T-cell (primary cell): ENCODE measurements at regions not wholly inside any gene's neighbourhood (a gene's known extent, or its start where the extent isn't known, plus 50 kb on each side); places are given as distances from the start of the nearest gene placed in this dataset.
"Not testable (repeated sequence)": the region's sequence is repeated elsewhere in the genome, so short reads cannot be mapped to it uniquely, and the experiment has no call there.

Source experiments
- ATAC-seq, 4 experiments: fragments of 200-7000 bp in 3 of 4; fragments of 150-1000 bp in 1 of 4; cut with Tn5 transposase; replicated peaks in 1 of 4; 1 replicate in 3 of 4; 2 replicates in 1 of 4; pipeline ENCODE4 v1.10.0; 2021; ENCODE audit warnings: moderate library complexity in 3 of 4, mild to moderate bottlenecking in 2 of 4, moderate number of reproducible peaks in 1 of 4
- CTCF ChIA-PET, 2 donors: fragments of 300-600 bp; sonication (Branson Sonifier 250); formaldehyde crosslinking; loops; one replicate each; lab custom pipeline; 2022; ENCODE audit warnings: antibody characterized with exemption in 2 of 2; lab: Charles Lee
- POLR2A ChIA-PET, 2 donors: fragments of 300-600 bp; sonication (Branson Sonifier 250); formaldehyde crosslinking; loops; one replicate each; lab custom pipeline; 2022; ENCODE audit warnings: antibody characterized with exemption in 2 of 2; lab: Charles Lee
- DNase-seq, 35 experiments: peaks; one replicate each; pipeline versions ENCODE4 v3.0.0 to v3.0.0-alpha.2; 2013 to 2023
- H3K27ac ChIP-seq: one replicate; pipeline ENCODE4 v1.5.1; 2013; ENCODE audit warnings: low read length
- H3K27me3 ChIP-seq, 2 experiments: replicated peaks in 1 of 2; 1 replicate in 1 of 2; 2 replicates in 1 of 2; pipeline versions ENCODE4 v1.6.1 to v1.7.0; 2013; ENCODE audit warnings: low read length in 1 of 2, mixed read lengths in 1 of 2; ENCODE audit not compliant: control insufficient read depth in 2 of 2, insufficient read depth in 2 of 2; ENCODE audit errors: extremely low read depth in 1 of 2
- H3K36me3 ChIP-seq, 2 donors: 1 replicate in 1 of 2; 2 replicates in 1 of 2; pipeline versions ENCODE4 v1.6.1 to v1.7.0; 2013; ENCODE audit warnings: low read length in 1 of 2; ENCODE audit not compliant: control insufficient read depth in 2 of 2, insufficient read depth in 1 of 2; ENCODE audit errors: extremely low read depth in 1 of 2
- H3K4me1 ChIP-seq, 2 experiments: 1 replicate in 1 of 2; 2 replicates in 1 of 2; pipeline versions ENCODE4 v1.6.1 to v1.7.0; 2013; ENCODE audit warnings: low read length in 2 of 2, mixed read lengths in 1 of 2; ENCODE audit not compliant: insufficient read depth in 2 of 2, control insufficient read depth in 1 of 2; ENCODE audit errors: extremely low read depth in 1 of 2
- H3K4me3 ChIP-seq, 2 donors: 1 replicate in 1 of 2; 2 replicates in 1 of 2; pipeline versions ENCODE4 v1.5.1 to v1.7.0; 2013; ENCODE audit warnings: mild to moderate bottlenecking in 2 of 2, low read length in 1 of 2, moderate library complexity in 1 of 2; ENCODE audit not compliant: control insufficient read depth in 1 of 2; ENCODE audit errors: extremely low read depth in 1 of 2
- H3K9me3 ChIP-seq: 2 replicates; pipeline ENCODE4 v1.7.0; 2013
- H3K27ac Mint-ChIP-seq, 2 donors: one replicate each; pipeline ENCODE4 v1.8.0; 2020 to 2021; ENCODE audit warnings: mild to moderate bottlenecking in 2 of 2, mixed read lengths in 2 of 2
- H3K27me3 Mint-ChIP-seq, 2 donors: one replicate each; pipeline ENCODE4 v1.8.0; 2021 to 2022; ENCODE audit warnings: mixed read lengths in 2 of 2
- H3K36me3 Mint-ChIP-seq: one replicate; pipeline ENCODE4 v1.8.0; 2021; ENCODE audit warnings: mixed read lengths
- H3K4me1 Mint-ChIP-seq, 3 donors: one replicate each; pipeline ENCODE4 v1.8.0; 2020 to 2022; ENCODE audit warnings: mixed read lengths in 3 of 3, mild to moderate bottlenecking in 1 of 3
- H3K4me3 Mint-ChIP-seq, 3 donors: one replicate each; pipeline ENCODE4 v1.8.0; 2020 to 2022; ENCODE audit warnings: mild to moderate bottlenecking in 3 of 3, mixed read lengths in 3 of 3, moderate library complexity in 3 of 3
- H3K9me3 Mint-ChIP-seq, 3 donors: one replicate each; pipeline ENCODE4 v1.8.0; 2020 to 2022; ENCODE audit warnings: mixed read lengths in 3 of 3
- WGBS: methylation state at CpG from one replicate; pipeline ENCODE4 v1.1.5; 2013; ENCODE audit warnings: missing lambda C conversion rate; ENCODE audit not compliant: insufficient coverage; 5-methylcytosine and 5-hydroxymethylcytosine counted together

DNA sequence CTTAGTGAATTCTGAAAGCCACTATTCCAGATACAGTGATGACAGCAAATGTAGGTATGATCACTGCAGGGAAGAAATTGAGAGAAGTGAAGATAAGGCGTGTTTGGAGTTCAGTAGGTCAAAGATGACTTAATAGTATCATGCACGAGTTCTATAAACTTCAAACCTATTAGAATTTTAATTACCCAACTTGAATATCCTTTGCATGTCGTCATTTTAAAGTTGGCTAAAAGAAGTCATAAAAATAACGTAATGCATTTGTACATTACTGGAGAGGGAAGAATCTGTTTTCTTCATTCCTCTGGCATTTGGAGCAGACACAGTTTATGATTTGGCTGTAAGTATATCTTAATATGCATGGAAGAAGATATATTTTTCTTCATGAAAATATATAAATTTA lies 68.6 kb upstream of the MXRA5 start:
- ChIA-PET POLR2A (no interaction called here), CTCF (no interaction called here)
- no peaks in the 10 kb centered on the region for H3K4me1 ChIP-seq
- no peak overlapping the region for H3K27ac ChIP-seq
- H3K4me3 Mint-ChIP-seq = no peak overlapping the region
- H3K9me3 ChIP-seq = no peaks in the 10 kb centered on the region
- peaks cover 0 to 3% of the 10 kb centered on the region in 2 experiments for H3K27me3 ChIP-seq
- peaks cover 0 to 7% of the 10 kb centered on the region in 2 donors for H3K27me3 Mint-ChIP-seq
- H3K36me3 ChIP-seq = no peaks in the 10 kb centered on the region
- ATAC-seq (no peak), DNase-seq (no peak)
- no peaks in the 10 kb centered on the region for H3K4me1 Mint-ChIP-seq
- H3K9me3 Mint-ChIP-seq = peaks cover 0 to 14% (median 5%) of the 10 kb centered on the region in 3 donors
- H3K36me3 Mint-ChIP-seq = no peaks in the 10 kb centered on the region
- H3K4me3 ChIP-seq = no peak overlapping the region
- WGBS = no CpG with 5 or more reads among the region's 4 CpGs
- H3K27ac Mint-ChIP-seq = no peak overlapping the region

GRCh38 chrX:3411626-3412025 lies 65.2 kb upstream of the MXRA5 start:
- peaks cover 0 to 14% (median 0%) of the 10 kb centered on the region in 3 donors for H3K9me3 Mint-ChIP-seq
- H3K4me1 ChIP-seq, H3K4me3 Mint-ChIP-seq, CTCF ChIA-PET, H3K4me3 ChIP-seq, H3K27ac ChIP-seq, H3K27me3 ChIP-seq, H3K36me3 ChIP-seq, H3K36me3 Mint-ChIP-seq, H3K4me1 Mint-ChIP-seq, ATAC-seq, POLR2A ChIA-PET, H3K27ac Mint-ChIP-seq, H3K9me3 ChIP-seq, DNase-seq: not testable (repeated sequence)
- H3K27me3 Mint-ChIP-seq = peaks cover 0 to 11% of the 10 kb centered on the region in 2 donors
- WGBS = no CpG with 5 or more reads among the region's 2 CpGs

DNA sequence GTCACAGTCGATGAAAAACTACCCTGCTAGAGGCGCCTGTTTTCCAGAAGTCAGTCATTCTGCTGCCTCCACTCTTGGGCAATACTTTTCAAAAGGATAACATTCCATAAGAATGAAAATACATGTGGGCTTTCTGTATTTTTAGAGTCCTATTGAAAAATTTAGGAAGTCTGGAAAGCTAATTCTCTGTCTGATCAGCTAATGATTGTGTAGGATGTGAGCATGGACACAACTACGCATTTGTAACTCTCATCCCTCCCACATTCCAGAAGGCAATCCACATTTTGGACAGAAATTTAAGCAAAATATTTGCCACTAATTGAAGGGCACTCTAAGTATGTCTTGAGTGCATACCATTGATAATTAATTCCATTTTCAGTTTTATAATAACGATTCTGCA lies 63.5 kb upstream of the MXRA5 start:
- H3K4me3 Mint-ChIP-seq, H3K4me3 ChIP-seq, H3K4me1 ChIP-seq, H3K27ac ChIP-seq, H3K9me3 ChIP-seq, H3K27ac Mint-ChIP-seq, H3K27me3 ChIP-seq, CTCF ChIA-PET, POLR2A ChIA-PET, H3K36me3 Mint-ChIP-seq, DNase-seq, ATAC-seq, H3K36me3 ChIP-seq, H3K4me1 Mint-ChIP-seq: not testable (repeated sequence)
- Mint-ChIP-seq H3K27me3 (peaks cover 0 to 11% of the 10 kb centered on the region in 2 donors), H3K9me3 (peaks cover 0 to 13% (median 0%) of the 10 kb centered on the region in 3 donors)
- WGBS = no CpG with 5 or more reads among the region's 4 CpGs

DNA sequence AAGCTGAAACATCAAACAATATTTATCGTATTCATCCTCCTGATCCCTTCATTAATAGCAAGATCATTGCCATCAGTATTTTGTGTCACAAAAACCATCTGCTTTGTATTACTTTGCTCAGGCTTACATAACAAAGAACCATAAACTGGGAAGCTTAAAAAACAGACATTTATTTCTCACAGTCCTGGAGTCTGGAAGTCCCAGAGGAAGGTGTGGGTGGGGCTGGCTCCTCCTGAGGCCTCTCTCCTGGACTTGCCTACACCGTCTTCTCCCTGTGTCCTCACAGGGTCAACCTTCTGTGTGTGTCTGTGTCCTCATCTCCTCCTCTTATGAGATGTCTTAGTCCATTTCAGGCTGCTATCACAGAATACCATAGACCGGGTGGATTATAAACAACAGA lies 61.3 kb upstream of the MXRA5 start:
- Mint-ChIP-seq H3K27ac (no peak overlapping the region), H3K36me3 (no peaks in the 10 kb centered on the region), H3K27me3 (peaks cover 0 to 17% of the 10 kb centered on the region in 2 donors), H3K9me3 (peaks cover 0 to 9% (median 0%) of the 10 kb centered on the region in 3 donors), H3K4me3 (no peak overlapping the region), H3K4me1 (no peaks in the 10 kb centered on the region)
- Histone ChIP-seq H3K4me3 (no peak overlapping the region), H3K4me1 (no peaks in the 10 kb centered on the region), H3K9me3 (no peaks in the 10 kb centered on the region), H3K36me3 (no peaks in the 10 kb centered on the region), H3K27ac (no peak overlapping the region), H3K27me3 (no peaks in the 10 kb centered on the region)
- ChIA-PET CTCF (no interaction called here), POLR2A (no interaction called here)
- no peak for DNase-seq
- ATAC-seq = no peak
- WGBS = 86% methylated on average over 1 of the region's 3 CpGs

- Histone ChIP-seq H3K27me3 (no peaks in the 10 kb centered on the region), H3K4me3 (no peak overlapping the region), H3K4me1 (no peaks in the 10 kb centered on the region), H3K27ac (no peak overlapping the region), H3K36me3 (no peaks in the 10 kb centered on the region), H3K9me3 (no peaks in the 10 kb centered on the region)
- no CpG with 5 or more reads among the region's 3 CpGs for WGBS
- Mint-ChIP-seq H3K4me3 (no peak overlapping the region), H3K27ac (no peak overlapping the region), H3K27me3 (peaks cover 0 to 17% of the 10 kb centered on the region in 2 donors), H3K4me1 (no peaks in the 10 kb centered on the region), H3K36me3 (no peaks in the 10 kb centered on the region), H3K9me3 (peaks cover 0 to 12% (median 0%) of the 10 kb centered on the region in 3 donors)
- DNase-seq = no peak
- POLR2A ChIA-PET = no interaction called here
- ATAC-seq = no peak
- CTCF ChIA-PET = interaction anchor here in 1 of 2 donors (0.6 kb wide), 1 partner anchor 651 kb away, joined by 12 read pairs; no protein-coding TSS in a partner anchor
Measured at GRCh38 chrX:3407121-3407520, 60.7 kb upstream of the MXRA5 start.

DNA sequence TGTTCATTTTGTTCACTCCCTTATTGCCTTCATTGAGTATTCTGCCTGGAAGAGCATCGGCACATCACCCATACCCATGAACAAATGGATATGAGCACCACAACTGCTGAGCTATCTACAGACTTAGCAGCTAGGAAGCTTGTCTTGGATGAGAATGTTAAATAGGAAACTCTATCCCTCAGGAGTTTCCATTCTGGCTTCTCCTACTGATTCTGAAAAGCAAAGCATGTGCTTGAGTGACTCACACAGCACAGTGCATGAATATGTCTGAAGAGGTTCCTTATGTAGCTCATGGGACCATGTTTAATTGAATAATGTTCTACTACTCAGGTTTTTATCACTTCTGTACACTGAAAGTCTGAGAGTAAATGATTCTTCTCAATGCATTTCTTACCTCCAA lies 57.3 kb upstream of the MXRA5 start:
- H3K9me3 ChIP-seq = no peaks in the 10 kb centered on the region
- DNase-seq = no peak
- Mint-ChIP-seq H3K4me1 (no peaks in the 10 kb centered on the region), H3K4me3 (no peak overlapping the region), H3K9me3 (peaks cover 0 to 12% (median 0%) of the 10 kb centered on the region in 3 donors), H3K27me3 (peaks cover 0 to 14% of the 10 kb centered on the region in 2 donors), H3K27ac (no peak overlapping the region), H3K36me3 (no peaks in the 10 kb centered on the region)
- ChIA-PET POLR2A (interaction anchor here in 1 of 2 donors (0.5 kb wide), 1 partner anchor 315 kb away, joined by 7 read pairs; no protein-coding TSS in a partner anchor), CTCF (no interaction called here)
- no peak overlapping the region for H3K27ac ChIP-seq
- H3K27me3 ChIP-seq = no peaks in the 10 kb centered on the region
- no peak for ATAC-seq
- no peak overlapping the region for H3K4me3 ChIP-seq
- no peaks in the 10 kb centered on the region for H3K36me3 ChIP-seq
- H3K4me1 ChIP-seq = no peaks in the 10 kb centered on the region
- WGBS = 100% methylated on average over 1 of the region's 1 CpG
